ENCODE measurements at regions not wholly inside any gene's neighbourhood (a gene's known extent, or its start where the extent isn't known, plus 50 kb on each side); places are given as distances from the start of the nearest gene placed in this dataset.

DNA sequence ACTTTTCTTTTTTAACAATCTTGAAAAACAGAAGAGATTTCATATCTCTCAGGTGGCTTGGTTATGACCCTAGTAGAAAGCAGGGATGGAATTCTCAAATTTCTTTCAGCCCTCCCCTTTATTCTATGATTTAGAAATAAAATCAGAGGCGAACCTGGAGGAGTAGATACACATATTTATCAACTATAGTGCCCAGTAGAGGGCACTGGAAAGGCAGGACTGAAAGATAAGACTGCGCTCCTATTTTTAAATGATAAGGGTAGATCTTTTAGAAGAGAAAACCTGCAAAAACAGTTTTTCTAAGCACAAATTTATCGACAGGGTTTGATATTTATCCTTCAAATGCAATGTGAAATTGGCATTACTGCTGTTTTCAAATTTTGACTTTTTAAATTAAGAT, 1296.6 kb downstream of the EPHA7 start:
- H3K4me3 ChIP-seq (ENCODE audit: low read depth, low read length) = no peak overlapping the region
- DNase-seq (ENCODE audit: low read depth, low spot score) = peak; percentile 2
- TF ChIP-seq, protein P1, sequence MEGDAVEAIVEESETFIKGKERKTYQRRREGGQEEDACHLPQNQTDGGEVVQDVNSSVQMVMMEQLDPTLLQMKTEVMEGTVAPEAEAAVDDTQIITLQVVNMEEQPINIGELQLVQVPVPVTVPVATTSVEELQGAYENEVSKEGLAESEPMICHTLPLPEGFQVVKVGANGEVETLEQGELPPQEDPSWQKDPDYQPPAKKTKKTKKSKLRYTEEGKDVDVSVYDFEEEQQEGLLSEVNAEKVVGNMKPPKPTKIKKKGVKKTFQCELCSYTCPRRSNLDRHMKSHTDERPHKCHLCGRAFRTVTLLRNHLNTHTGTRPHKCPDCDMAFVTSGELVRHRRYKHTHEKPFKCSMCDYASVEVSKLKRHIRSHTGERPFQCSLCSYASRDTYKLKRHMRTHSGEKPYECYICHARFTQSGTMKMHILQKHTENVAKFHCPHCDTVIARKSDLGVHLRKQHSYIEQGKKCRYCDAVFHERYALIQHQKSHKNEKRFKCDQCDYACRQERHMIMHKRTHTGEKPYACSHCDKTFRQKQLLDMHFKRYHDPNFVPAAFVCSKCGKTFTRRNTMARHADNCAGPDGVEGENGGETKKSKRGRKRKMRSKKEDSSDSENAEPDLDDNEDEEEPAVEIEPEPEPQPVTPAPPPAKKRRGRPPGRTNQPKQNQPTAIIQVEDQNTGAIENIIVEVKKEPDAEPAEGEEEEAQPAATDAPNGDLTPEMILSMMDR (IDR thresholded peaks at IDR 0.05; ENCODE audit: low read depth, low read length) = peak; percentile 30
- in situ Hi-C loops (cut with HindIII; ENCODE audit: low sequenced_read_pairs) = no loop called here

DNA sequence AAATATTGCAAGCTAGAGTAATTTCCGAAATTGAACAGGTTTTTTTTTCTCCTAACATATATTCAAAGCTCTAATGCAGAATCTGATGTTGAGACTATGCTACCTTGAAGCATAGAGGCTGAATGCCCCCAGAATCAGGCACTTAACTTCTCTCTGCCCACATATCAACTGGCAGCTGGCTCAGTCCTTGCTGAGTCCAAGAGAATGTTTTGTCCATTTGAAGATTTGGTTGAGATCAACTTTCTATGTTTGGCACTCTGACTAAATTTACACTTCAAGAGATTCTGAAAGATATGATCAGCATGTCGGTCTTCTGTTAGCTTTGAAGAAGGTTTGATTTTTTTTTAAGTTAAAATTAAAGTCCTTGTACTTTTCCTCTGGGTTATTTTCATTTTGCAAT, 1298.1 kb downstream of the EPHA7 start:
- no peak overlapping the region for H3K4me3 ChIP-seq (ENCODE audit: low read depth, low read length)
- in situ Hi-C loops (cut with HindIII; ENCODE audit: low sequenced_read_pairs) = no loop called here
- DNase-seq (ENCODE audit: low read depth, low spot score) = no peak
- TF ChIP-seq, protein P1 (IDR thresholded peaks at IDR 0.05; ENCODE audit: low read depth, low read length) = no peak

DNA sequence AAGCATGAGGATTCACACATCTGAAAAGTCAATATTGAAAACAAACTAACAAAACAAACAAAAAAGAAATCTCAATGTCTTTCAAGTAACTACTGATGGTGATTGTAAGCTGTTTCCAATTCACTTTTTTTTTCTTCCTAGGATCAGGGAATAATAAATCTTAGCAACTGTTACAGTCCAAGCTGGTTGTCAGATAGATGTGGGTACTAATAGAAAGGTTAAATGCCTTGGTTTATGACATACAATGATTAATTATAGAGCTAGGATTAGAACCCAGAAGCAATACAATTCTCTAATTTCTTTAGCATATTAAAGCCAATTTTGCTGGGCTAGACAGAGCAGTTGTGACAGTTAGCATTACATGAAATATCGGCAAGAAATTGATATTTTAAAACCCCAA, 1301.6 kb downstream of the EPHA7 start:
- TF ChIP-seq, protein P1 (IDR thresholded peaks at IDR 0.05; ENCODE audit: low read depth, low read length) = no peak
- in situ Hi-C loops (cut with HindIII; ENCODE audit: low sequenced_read_pairs) = no loop called here

DNA sequence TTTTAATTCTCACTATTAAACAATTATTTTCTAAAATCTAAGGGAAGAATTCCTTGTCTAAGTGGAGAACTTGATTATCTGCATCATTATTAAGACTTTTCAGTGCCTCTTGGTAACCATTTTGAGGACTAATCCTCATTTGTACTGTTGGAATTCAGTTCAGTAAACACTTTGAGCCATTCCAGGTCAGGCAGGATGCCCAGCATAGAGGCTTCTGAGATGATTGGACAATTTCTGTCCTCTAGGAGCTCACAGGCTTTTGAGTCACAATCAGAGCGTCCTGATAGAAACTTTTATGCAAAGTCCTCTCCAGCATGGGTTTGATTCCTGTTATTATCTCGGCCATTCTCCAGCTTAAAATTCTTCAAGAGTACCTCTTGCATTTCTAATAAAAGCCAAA, 1304.6 kb downstream of the EPHA7 start:
- TF ChIP-seq, protein P1 (IDR thresholded peaks at IDR 0.05; ENCODE audit: low read depth, low read length) = no peak
- H3K4me3 ChIP-seq (ENCODE audit: low read depth, low read length) = no peak overlapping the region
- peak; percentile 5 for DNase-seq (ENCODE audit: low read depth, low spot score)
- in situ Hi-C loops (cut with HindIII; ENCODE audit: low sequenced_read_pairs) = no loop called here

More for the DNA sequence above, 1301.6 kb downstream of the EPHA7 start:
- no peak for DNase-seq (ENCODE audit: low read depth, low spot score)
- H3K4me3 ChIP-seq (ENCODE audit: low read depth, low read length) = no peak overlapping the region

DNA sequence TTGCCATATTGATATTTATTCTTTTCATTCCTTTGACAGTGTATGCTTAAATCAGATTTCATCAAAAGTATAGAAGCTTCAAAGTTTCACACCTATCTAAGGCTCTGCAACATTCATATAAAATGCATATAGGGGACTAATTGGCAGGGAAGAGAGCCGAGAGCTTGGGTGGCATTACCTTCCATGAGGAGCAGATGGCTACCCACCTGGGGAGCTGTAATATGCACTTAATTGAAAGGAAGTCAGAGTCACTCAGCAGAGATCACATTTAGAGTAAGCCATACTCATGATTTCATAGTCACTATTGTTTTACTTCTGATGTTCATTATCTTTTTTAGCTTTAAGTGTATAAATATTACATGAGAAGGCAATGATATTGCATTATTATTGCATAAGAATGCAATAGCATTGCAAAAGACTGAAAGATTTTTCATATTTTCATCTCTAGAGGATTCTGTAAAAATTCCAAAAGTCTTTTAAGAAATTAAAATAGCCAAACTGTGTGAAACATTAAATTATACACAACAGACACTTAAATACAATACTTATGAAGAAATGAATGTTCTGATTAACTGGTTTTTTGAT, 1305.2 kb downstream of the EPHA7 start:
- no peak overlapping the region for H3K4me3 ChIP-seq (ENCODE audit: low read depth, low read length)
- DNase-seq (ENCODE audit: low read depth, low spot score) = no peak
- TF ChIP-seq, protein P1 (IDR thresholded peaks at IDR 0.05; ENCODE audit: low read depth, low read length) = no peak
- in situ Hi-C loops (cut with HindIII; ENCODE audit: low sequenced_read_pairs) = no loop called here

DNA sequence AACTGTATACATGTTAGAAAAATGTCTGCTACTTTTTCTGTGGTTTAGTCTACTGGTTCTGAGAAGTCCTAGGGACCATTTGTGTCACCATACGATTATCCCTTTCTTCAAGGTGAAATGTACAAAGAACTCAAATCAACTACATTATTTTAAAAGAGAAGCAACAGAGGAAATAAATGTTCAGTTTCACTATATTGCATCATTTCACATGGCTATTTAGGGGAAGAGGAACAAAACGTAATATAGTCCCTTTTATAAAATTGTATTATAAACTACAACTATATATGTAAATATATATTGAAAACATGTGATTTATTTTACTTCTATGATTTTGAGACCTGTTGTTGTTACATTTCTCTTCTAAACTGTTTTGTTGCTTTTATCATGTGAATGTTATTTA, 1308.0 kb downstream of the EPHA7 start:
- in situ Hi-C loops (cut with HindIII; ENCODE audit: low sequenced_read_pairs) = no loop called here
- H3K4me3 ChIP-seq (ENCODE audit: low read depth, low read length) = no peak overlapping the region
- DNase-seq (ENCODE audit: low read depth, low spot score) = no peak
- TF ChIP-seq, protein P1 (IDR thresholded peaks at IDR 0.05; ENCODE audit: low read depth, low read length) = no peak

Data from astrocyte of the spinal cord (primary cell).